ENCODE measurements at regions not wholly inside any gene's neighbourhood (a gene's known extent, or its start where the extent isn't known, plus 50 kb on each side); places are given as distances from the start of the nearest gene placed in this dataset.

- Histone ChIP-seq H3K4me1 (ENCODE audit: control insufficient read depth, insufficient read depth, low read length) (peaks cover 6% of the 10 kb centered on the region), H3K9me3 (ENCODE audit: control insufficient read depth, insufficient read depth, low read length) (no peaks in the 10 kb centered on the region), H3K27me3 (ENCODE audit: control insufficient read depth, insufficient read depth, low read length) (no peaks in the 10 kb centered on the region), H3K36me3 (ENCODE audit: control insufficient read depth, insufficient read depth, low read length) (no peaks in the 10 kb centered on the region), H3K4me3 (ENCODE audit: low read depth, low read length) (no peak overlapping the region), H3K9ac (ENCODE audit: low read depth, low read length) (no peak overlapping the region)
Measured at GRCh38 chr1:81069856-81070255, 730.9 kb upstream of the ADGRL2 start.

- Histone ChIP-seq H3K9ac (ENCODE audit: low read depth, low read length) (no peak overlapping the region), H3K9me3 (ENCODE audit: control insufficient read depth, insufficient read depth, low read length) (no peaks in the 10 kb centered on the region), H3K27me3 (ENCODE audit: control insufficient read depth, insufficient read depth, low read length) (no peaks in the 10 kb centered on the region), H3K4me3 (ENCODE audit: low read depth, low read length) (no peak overlapping the region), H3K36me3 (ENCODE audit: control insufficient read depth, insufficient read depth, low read length) (no peaks in the 10 kb centered on the region), H3K4me1 (ENCODE audit: control insufficient read depth, insufficient read depth, low read length) (peaks cover 6% of the 10 kb centered on the region)
Measured at GRCh38 chr1:81068726-81069125, 732.0 kb upstream of the ADGRL2 start.

GRCh38 chr1:81053826-81054225 lies 746.9 kb upstream of the ADGRL2 start:
- no peaks in the 10 kb centered on the region for H3K9me3 ChIP-seq (ENCODE audit: control insufficient read depth, insufficient read depth, low read length)
- H3K4me1 ChIP-seq (ENCODE audit: control insufficient read depth, insufficient read depth, low read length), result peaks cover 7% of the 10 kb centered on the region
- H3K9ac ChIP-seq (ENCODE audit: low read depth, low read length), result no peak overlapping the region
- no peaks in the 10 kb centered on the region for H3K36me3 ChIP-seq (ENCODE audit: control insufficient read depth, insufficient read depth, low read length)
- no peaks in the 10 kb centered on the region for H3K27me3 ChIP-seq (ENCODE audit: control insufficient read depth, insufficient read depth, low read length)
- no peak overlapping the region for H3K4me3 ChIP-seq (ENCODE audit: low read depth, low read length)

- H3K4me3 ChIP-seq (ENCODE audit: low read depth, low read length), result no peak overlapping the region
- H3K9me3 ChIP-seq (ENCODE audit: control insufficient read depth, insufficient read depth, low read length), result no peaks in the 10 kb centered on the region
- H3K27me3 ChIP-seq (ENCODE audit: control insufficient read depth, insufficient read depth, low read length), result no peaks in the 10 kb centered on the region
- H3K36me3 ChIP-seq (ENCODE audit: control insufficient read depth, insufficient read depth, low read length), result no peaks in the 10 kb centered on the region
- H3K4me1 ChIP-seq (ENCODE audit: control insufficient read depth, insufficient read depth, low read length), result peaks cover 7% of the 10 kb centered on the region
- H3K9ac ChIP-seq (ENCODE audit: low read depth, low read length), result no peak overlapping the region
Measured at GRCh38 chr1:81052162-81052561, 748.6 kb upstream of the ADGRL2 start.

- H3K4me3 ChIP-seq (ENCODE audit: low read depth, low read length), result no peak overlapping the region
- H3K9ac ChIP-seq (ENCODE audit: low read depth, low read length), result no peak overlapping the region
- no peaks in the 10 kb centered on the region for H3K27me3 ChIP-seq (ENCODE audit: control insufficient read depth, insufficient read depth, low read length)
- H3K4me1 ChIP-seq (ENCODE audit: control insufficient read depth, insufficient read depth, low read length), result peaks cover 7% of the 10 kb centered on the region
- H3K9me3 ChIP-seq (ENCODE audit: control insufficient read depth, insufficient read depth, low read length), result no peaks in the 10 kb centered on the region
- no peaks in the 10 kb centered on the region for H3K36me3 ChIP-seq (ENCODE audit: control insufficient read depth, insufficient read depth, low read length)
Measured at GRCh38 chr1:81050390-81050789, 750.3 kb upstream of the ADGRL2 start.

GRCh38 chr1:81044708-81045107 lies 756.0 kb upstream of the ADGRL2 start:
- Histone ChIP-seq H3K9ac (ENCODE audit: low read depth, low read length) (no peak overlapping the region), H3K27me3 (ENCODE audit: control insufficient read depth, insufficient read depth, low read length) (no peaks in the 10 kb centered on the region), H3K4me3 (ENCODE audit: low read depth, low read length) (no peak overlapping the region), H3K9me3 (ENCODE audit: control insufficient read depth, insufficient read depth, low read length) (no peaks in the 10 kb centered on the region), H3K36me3 (ENCODE audit: control insufficient read depth, insufficient read depth, low read length) (no peaks in the 10 kb centered on the region), H3K4me1 (ENCODE audit: control insufficient read depth, insufficient read depth, low read length) (peaks cover 7% of the 10 kb centered on the region)

- H3K4me1 ChIP-seq (ENCODE audit: control insufficient read depth, insufficient read depth, low read length), result peaks cover 7% of the 10 kb centered on the region
- H3K4me3 ChIP-seq (ENCODE audit: low read depth, low read length), result no peak overlapping the region
- H3K9ac ChIP-seq (ENCODE audit: low read depth, low read length), result no peak overlapping the region
- no peaks in the 10 kb centered on the region for H3K27me3 ChIP-seq (ENCODE audit: control insufficient read depth, insufficient read depth, low read length)
- no peaks in the 10 kb centered on the region for H3K36me3 ChIP-seq (ENCODE audit: control insufficient read depth, insufficient read depth, low read length)
- no peaks in the 10 kb centered on the region for H3K9me3 ChIP-seq (ENCODE audit: control insufficient read depth, insufficient read depth, low read length)
Measured at GRCh38 chr1:81042225-81042624, 758.5 kb upstream of the ADGRL2 start.

- Histone ChIP-seq H3K27me3 (ENCODE audit: control insufficient read depth, insufficient read depth, low read length) (no peaks in the 10 kb centered on the region), H3K4me1 (ENCODE audit: control insufficient read depth, insufficient read depth, low read length) (no peaks in the 10 kb centered on the region), H3K36me3 (ENCODE audit: control insufficient read depth, insufficient read depth, low read length) (no peaks in the 10 kb centered on the region), H3K9ac (ENCODE audit: low read depth, low read length) (no peak overlapping the region), H3K4me3 (ENCODE audit: low read depth, low read length) (no peak overlapping the region), H3K9me3 (ENCODE audit: control insufficient read depth, insufficient read depth, low read length) (no peaks in the 10 kb centered on the region)
Measured at GRCh38 chr1:81034291-81034690, 766.4 kb upstream of the ADGRL2 start.

GRCh38 chr1:81032973-81033425 lies 767.7 kb upstream of the ADGRL2 start:
- H3K9ac ChIP-seq (ENCODE audit: low read depth, low read length), result no peak overlapping the region
- no peaks in the 10 kb centered on the region for H3K27me3 ChIP-seq (ENCODE audit: control insufficient read depth, insufficient read depth, low read length)
- H3K4me3 ChIP-seq (ENCODE audit: low read depth, low read length), result no peak overlapping the region
- no peaks in the 10 kb centered on the region for H3K4me1 ChIP-seq (ENCODE audit: control insufficient read depth, insufficient read depth, low read length)
- H3K9me3 ChIP-seq (ENCODE audit: control insufficient read depth, insufficient read depth, low read length), result no peaks in the 10 kb centered on the region
- H3K36me3 ChIP-seq (ENCODE audit: control insufficient read depth, insufficient read depth, low read length), result no peaks in the 10 kb centered on the region

- H3K27me3 ChIP-seq (ENCODE audit: control insufficient read depth, insufficient read depth, low read length), result no peaks in the 10 kb centered on the region
- H3K9ac ChIP-seq (ENCODE audit: low read depth, low read length), result no peak overlapping the region
- H3K4me3 ChIP-seq (ENCODE audit: low read depth, low read length), result no peak overlapping the region
- no peaks in the 10 kb centered on the region for H3K4me1 ChIP-seq (ENCODE audit: control insufficient read depth, insufficient read depth, low read length)
- no peaks in the 10 kb centered on the region for H3K36me3 ChIP-seq (ENCODE audit: control insufficient read depth, insufficient read depth, low read length)
- H3K9me3 ChIP-seq (ENCODE audit: control insufficient read depth, insufficient read depth, low read length), result no peaks in the 10 kb centered on the region
Measured at GRCh38 chr1:81032374-81032773, 768.4 kb upstream of the ADGRL2 start.

GRCh38 chr1:81030441-81030840 lies 770.3 kb upstream of the ADGRL2 start:
- no peaks in the 10 kb centered on the region for H3K9me3 ChIP-seq (ENCODE audit: control insufficient read depth, insufficient read depth, low read length)
- no peak overlapping the region for H3K9ac ChIP-seq (ENCODE audit: low read depth, low read length)

GRCh38 chr1:81029266-81029665 lies 771.5 kb upstream of the ADGRL2 start:
- H3K36me3 ChIP-seq (ENCODE audit: control insufficient read depth, insufficient read depth, low read length), result no peaks in the 10 kb centered on the region
- no peak overlapping the region for H3K9ac ChIP-seq (ENCODE audit: low read depth, low read length)
- no peaks in the 10 kb centered on the region for H3K4me1 ChIP-seq (ENCODE audit: control insufficient read depth, insufficient read depth, low read length)
- H3K27me3 ChIP-seq (ENCODE audit: control insufficient read depth, insufficient read depth, low read length), result no peaks in the 10 kb centered on the region
- no peaks in the 10 kb centered on the region for H3K9me3 ChIP-seq (ENCODE audit: control insufficient read depth, insufficient read depth, low read length)
- H3K4me3 ChIP-seq (ENCODE audit: low read depth, low read length), result no peak overlapping the region

More at GRCh38 chr1:81030441-81030840, 770.3 kb upstream of the ADGRL2 start:
- H3K4me3 ChIP-seq (ENCODE audit: low read depth, low read length), result no peak overlapping the region
- no peaks in the 10 kb centered on the region for H3K4me1 ChIP-seq (ENCODE audit: control insufficient read depth, insufficient read depth, low read length)
- no peaks in the 10 kb centered on the region for H3K27me3 ChIP-seq (ENCODE audit: control insufficient read depth, insufficient read depth, low read length)
- H3K36me3 ChIP-seq (ENCODE audit: control insufficient read depth, insufficient read depth, low read length), result no peaks in the 10 kb centered on the region

Data from iPS-15b (cell line).